ENCODE measurements at regions not wholly inside any gene's neighbourhood (a gene's known extent, or its start where the extent isn't known, plus 50 kb on each side); places are given as distances from the start of the nearest gene placed in this dataset.

DNA sequence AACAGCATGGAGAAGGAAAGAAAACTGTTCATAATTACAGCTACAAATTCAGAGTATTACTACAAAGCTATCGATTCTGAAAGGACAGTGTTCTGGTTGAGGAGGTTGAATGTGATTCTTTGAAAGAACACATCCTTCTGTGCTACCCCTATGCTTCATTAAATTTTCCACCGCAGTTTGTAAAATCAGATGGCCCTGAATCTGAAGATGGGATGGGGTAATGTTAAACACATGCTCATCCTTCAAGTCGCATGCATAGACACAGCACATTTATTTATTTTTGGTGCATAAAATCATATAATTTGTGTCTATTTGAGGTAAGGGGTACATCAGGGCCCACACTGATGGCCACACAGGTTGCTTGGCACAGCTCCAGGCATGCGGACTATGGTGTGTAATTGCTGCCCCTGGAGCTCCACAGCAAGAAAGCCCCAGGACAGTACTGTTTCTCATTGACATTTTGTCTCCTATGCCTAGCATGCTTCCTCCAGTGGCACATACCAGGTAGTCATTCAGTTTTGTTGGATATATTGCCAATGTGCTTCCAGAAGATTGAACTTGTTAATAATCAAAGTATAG is 238.8 kb upstream of the TANK start:
- no peak for DNase-seq

GRCh38 chr2:160924936-160925353 is 235.3 kb upstream of the TANK start:
- no peak for DNase-seq

DNA sequence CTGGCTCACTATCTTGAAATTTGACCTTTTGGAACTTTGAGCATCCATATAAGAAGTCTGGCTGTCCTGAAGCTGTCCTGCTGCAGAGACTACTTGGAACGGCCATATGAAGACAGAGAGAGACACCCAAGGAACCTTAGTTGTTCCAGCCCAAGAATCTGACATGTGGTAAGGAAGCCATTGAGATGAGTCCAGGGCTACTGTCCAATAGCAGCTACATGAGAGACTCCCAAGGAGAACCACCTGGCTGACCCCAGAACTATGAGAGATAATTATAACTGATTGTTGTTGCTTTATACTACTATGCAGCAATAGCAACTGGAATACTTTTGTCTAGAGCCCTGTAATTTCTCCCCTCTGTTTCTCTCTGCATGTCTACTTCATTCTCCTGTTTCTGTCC is 234.3 kb upstream of the TANK start:
- no peak for DNase-seq

DNA sequence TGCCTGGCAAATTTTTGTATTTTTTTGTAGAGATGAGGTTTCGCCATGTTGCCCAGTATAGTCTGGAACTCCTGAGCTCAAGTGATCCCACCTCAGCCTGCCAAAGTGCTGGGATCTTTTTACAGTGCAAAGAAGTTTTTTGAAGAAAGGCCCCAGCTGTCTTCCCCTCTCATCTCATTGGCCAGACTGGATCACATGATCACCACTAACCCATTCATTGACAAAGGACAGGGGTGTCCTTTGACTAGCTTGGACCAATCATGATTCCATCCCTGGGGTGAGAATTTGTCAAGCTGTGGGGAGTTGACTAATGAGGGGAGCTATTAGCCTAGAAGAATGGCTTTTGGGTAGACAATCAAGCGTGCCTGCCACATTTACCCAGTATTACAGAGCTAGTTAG is 232.9 kb upstream of the TANK start:
- DNase-seq, result no peak

DNA sequence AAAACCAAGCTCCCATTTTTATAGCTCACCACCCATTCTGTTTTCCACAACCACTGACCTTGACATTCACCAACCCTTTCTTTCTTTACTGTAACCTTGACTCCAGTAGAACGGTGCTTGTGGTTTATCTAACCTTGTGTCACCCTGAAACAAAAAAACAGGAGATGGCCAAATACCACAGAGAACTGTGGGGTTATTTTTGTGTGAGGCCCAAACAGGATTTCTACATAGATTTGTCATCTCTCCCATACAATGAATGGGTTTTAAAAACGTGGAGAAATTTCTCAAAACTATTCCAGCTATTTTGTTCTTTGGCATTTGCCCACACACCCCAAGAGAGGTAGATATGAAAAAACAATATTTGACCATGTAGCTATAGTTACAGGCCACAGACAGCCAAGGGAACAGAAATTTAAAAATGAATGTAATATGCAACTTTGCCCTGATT is 231.3 kb upstream of the TANK start:
- DNase-seq, result no peak

- peak; percentile 78 to 79 for DNase-seq
Observed at GRCh38 chr2:160931531-160931930, 228.7 kb upstream of the TANK start.

- DNase-seq, result no peak
Observed at GRCh38 chr2:160932960-160933359, 227.3 kb upstream of the TANK start.

DNA sequence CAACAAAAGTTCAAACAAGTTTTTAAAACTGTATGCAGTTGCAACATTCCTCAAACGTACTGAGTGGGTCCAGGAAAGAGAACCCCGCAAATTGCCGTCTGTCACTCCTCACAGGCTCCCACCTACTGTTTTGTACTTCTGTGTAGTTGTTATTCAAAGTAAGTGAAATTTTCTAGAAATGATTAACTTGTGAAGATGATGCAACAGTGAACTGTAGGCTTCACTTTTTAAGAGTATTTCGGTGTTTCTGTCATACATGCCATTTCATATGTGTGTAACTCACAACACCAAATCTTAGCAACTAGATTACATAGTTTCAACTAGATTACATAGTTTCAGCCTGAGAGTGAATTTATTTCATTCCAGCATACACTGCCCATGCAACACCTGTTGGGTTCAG is 226.0 kb upstream of the TANK start:
- no peak for DNase-seq

GRCh38 chr2:160934991-160935390 is 225.2 kb upstream of the TANK start:
- DNase-seq, result no peak

DNA sequence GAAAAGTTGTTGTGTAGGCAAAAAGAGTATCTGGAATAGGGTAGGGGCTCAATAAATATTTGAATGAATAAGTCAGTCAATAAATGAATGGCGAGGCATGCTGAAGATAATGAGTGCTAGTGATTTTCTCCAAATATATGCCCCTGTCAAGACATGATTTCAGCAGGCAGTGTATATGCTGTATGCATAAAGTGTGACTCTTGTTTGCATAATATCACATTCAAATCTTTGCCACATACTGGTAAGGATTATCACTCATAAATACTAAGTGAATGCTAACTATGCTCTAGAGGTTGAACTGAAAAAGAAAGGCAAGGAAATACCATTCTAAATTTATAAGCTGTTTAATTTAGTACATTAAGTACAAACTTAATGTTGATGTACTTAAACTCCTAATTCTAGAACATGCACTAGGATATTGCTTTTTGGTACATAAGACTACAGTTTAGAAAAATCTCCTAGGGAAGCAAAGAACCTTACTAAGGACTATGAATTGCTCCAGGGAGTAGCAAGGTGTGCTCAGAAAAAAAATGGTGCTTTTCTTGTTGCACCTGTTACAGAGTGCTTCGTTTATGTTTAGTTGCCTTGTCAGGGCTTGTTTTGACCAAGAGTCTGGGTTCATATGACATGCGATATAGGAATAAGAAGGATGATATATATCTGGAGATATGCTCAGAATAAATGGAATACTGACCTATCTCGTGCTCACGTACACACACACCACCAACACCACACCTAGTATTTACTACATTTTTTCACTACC is 224.0 kb upstream of the TANK start:
- DNase-seq, result no peak

DNA sequence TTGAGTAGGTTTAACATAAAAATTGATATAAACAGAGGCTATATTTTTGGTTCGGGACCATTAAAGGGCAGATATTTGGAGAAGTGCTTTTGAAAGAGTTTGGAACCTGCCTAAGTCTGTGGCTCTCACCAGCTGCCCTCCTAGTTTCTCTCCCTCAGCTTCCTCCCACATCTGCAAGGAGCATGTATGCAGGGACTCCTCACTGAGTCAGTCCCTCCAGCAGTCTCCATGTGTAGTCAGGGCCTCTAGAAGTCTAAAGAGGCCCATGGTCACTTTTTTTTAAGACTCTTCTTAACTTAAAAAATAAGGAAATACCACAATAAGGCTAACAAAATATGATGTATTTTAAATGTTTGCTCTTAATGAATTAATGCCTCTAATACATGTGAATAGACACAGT is 220.0 kb upstream of the TANK start:
- DNase-seq, result peak in 1 of 2 experiments; percentile 20

GRCh38 chr2:160940699-160941098 is 219.5 kb upstream of the TANK start:
- DNase-seq, result no peak

DNA sequence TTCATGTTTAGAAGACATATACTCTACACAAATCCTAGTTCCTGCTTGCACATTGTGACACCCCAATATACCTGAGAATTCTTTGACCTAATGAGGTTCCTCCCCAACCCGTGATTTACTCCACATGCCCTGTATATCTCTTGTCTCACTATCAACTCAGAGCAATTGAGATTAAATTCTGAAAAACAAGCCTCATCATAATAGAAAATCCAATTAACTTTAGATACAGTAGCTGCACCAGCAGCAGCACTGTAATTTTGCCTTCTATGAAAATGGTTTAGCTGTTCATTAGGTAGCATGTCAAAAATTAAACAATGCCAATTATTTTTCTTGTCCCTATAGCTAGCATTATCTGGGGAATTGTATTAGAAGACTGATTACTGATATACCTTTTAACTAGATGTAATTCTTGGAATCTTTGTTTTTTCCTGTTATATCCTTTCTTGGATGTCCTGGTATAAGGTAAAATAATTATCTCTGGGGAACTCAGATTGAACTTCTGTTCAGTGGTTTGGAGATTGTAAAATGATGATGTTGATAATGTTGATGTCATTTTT is 218.9 kb upstream of the TANK start:
- no peak for DNase-seq

GRCh38 chr2:160942476-160943142 is 217.6 kb upstream of the TANK start:
- DNase-seq, result no peak

DNA sequence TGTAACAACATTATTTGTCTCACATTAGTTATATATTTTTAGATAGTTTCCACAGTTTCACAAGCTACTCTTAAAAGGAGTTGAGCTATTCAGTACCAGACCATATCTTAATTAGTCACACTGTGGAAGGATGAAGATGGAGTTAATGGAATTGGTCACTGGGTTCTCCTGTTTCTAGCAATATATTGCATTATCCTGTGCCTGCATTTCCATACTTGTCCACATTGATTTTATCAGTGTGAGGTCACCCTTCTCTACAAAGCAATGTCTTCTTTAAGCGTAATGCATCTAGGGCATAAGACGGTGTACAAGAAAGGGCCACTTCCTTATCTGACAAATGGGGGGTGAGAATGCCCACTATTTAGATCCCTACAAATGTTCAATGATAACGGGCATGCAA is 216.8 kb upstream of the TANK start:
- DNase-seq, result no peak

DNA sequence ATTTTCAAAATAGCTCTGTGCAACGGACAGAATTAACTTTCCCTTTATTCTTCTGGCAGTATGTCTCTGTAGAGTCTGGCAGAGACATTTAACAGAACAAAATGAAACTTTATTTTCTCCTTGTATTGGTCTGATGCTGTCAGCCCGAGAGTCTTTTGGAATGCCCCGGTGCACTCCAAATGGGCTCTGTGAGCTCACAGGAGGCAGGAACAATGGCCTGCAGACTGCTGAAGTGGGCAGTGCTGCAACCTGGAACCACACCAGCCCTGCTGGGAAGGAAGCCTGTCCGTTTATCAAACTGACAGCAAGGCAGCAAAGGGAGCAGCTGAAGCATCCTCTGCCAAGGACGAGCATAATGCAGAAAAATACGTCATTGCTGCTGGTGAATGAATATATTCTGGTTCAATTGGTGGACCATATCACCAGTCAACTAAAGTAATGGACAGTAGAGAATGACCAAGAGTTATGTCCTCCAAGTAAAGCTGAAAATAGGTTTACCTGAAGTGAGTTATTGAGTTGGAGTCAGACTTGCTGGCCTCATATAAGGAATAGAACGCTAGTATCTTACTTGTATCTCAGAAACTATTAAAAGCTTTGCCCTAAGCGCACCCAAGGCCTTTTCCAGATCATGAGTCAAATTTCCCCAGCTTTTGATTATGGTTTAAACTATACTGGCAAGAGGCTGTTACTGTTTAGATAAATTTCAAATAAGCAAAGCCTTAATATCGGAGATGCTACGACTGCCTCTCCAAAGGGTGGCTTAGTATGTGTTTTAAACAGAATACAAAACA is 207.6 kb upstream of the TANK start:
- DNase-seq, result no peak

DNA sequence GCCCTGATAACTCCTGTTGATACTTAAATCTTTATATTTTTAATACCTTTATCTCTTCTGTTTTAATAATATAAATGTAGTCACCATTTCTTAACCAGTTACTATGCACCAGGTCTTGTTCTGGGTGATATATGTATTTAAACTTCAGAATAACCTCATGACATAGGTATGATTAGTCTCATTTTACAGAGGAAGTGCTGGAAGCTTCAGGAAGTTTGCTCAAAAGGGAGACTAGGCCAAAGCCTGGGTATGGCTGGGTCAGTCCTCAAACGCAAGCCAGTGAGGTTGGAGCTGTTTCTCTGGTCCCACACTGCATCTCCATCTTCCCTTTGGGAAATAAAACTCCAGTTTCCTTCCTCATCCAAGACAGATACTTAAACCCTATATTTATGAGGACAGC is 204.7 kb upstream of the TANK start:
- DNase-seq, result no peak

DNA sequence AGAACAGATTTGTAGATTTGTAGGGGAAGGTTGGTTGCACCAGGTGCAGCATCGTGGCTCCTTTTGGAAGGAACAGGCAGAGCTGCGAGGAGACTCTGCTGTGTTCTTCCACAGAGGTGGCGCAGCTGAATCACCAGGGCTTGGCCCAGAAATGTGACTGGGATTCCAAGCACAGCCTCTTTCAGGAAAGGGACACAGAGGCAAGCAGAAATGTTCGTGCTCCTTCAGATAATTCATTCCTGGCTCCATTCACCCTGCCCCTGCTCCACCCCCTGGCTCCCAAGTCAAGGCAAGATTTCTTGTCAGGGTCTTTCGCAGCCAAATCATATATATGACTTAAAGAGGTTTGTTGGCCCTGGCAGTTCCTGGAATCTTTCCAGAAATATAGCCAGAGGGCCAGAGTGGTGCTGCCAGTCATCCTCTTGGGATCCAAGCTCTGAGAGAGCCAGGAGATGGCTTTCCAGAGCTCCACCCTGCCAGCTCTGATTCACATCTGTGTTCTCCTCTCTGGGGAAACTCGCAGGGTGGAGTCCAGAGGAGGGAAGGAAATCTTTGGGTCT is 203.9 kb upstream of the TANK start:
- no peak for DNase-seq

- DNase-seq, result no peak
Observed at GRCh38 chr2:160963957-160964356, 196.3 kb upstream of the TANK start.

DNA sequence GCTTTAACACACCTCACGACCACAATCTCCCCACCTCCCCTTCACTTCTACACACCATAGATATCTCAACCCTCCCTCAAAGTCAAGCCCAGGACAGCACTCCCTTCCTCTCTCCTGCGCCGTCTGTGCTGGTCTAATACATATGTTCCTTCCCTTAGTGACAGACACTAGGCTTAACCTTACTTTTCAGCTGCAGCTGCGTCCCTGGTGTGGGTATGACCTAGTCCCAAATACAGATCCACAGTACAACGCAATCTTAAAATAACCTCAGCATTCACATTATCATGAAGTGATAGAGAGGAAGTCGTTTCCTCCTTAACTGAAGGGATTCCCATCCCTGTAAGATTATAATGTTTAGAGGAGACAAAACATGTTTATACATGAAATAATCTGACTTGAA is 192.7 kb upstream of the TANK start:
- DNase-seq, result no peak

DNA sequence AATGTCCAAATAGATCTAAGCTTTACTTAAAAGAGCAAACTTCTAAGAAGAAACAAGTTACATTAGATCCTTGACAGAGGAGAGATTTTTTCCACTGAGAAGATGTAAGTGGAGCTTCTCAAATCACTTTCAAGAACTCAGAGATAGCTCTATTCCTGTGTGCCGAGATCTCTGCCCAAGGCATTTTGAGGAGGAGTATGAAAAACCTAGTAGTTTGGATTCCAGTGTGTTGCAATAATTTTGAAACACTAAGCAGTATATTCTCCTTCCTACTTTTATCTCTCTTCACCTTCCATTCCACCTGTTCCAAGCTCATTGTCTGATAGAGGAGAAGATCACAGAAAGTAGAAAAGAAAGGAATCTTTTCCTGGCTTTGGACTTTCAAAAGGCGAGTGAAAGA is 192.0 kb upstream of the TANK start:
- DNase-seq, result no peak

GRCh38 chr2:160970052-160970965 is 189.9 kb upstream of the TANK start:
- peak; percentile 71 to 77 for DNase-seq
